GM21423 (cell line): ENCODE measurements at regions not wholly inside any gene's neighbourhood (a gene's known extent, or its start where the extent isn't known, plus 50 kb on each side); places are given as distances from the start of the nearest gene placed in this dataset.

Experiments used
- ATAC-seq: cut with Tn5 transposase; IDR thresholded peaks from one replicate; pipeline ENCODE4 v1.9.1; 2021; ENCODE audit warnings: mild to moderate bottlenecking, moderate library complexity; ENCODE audit not compliant: unreplicated experiment

DNA sequence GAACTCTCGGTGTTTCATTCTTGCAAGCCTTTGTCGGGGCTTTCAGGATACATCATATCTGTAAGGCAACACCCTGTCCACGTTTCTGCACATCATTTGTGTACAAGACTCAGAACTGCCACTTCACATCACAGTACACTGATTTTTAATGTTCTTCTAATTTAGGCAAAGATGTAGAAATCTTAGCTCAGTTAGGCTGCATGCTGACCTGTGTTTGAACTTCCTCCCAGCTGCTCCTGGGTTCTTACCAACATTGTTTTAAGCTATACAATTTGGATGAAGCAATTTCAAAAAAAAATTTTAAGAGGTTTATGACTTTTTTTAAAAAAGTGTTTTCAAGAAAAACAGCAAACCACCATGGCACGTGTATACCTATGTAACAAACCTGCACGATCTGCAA is 1047.9 kb upstream of the SLC10A2 start:
- no peak for ATAC-seq

DNA sequence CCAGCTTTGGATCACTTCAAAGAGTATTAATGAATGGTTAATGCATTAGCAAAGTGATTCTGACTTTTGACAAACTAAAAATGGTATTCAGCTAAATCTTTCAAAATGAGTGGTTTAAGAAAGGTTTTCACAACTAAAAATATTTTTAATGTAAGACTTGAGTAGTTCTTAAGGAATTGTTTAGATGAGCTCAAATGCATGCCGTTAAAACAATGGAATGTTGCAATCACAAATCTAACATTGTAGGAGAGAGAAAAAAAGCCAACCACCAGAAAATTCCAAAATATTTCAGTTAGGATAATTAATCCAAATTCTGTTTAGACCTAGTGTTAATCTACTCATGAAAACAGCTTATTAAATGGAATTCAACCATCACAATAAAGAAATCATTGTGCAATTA is 1044.8 kb upstream of the SLC10A2 start:
- no peak for ATAC-seq

DNA sequence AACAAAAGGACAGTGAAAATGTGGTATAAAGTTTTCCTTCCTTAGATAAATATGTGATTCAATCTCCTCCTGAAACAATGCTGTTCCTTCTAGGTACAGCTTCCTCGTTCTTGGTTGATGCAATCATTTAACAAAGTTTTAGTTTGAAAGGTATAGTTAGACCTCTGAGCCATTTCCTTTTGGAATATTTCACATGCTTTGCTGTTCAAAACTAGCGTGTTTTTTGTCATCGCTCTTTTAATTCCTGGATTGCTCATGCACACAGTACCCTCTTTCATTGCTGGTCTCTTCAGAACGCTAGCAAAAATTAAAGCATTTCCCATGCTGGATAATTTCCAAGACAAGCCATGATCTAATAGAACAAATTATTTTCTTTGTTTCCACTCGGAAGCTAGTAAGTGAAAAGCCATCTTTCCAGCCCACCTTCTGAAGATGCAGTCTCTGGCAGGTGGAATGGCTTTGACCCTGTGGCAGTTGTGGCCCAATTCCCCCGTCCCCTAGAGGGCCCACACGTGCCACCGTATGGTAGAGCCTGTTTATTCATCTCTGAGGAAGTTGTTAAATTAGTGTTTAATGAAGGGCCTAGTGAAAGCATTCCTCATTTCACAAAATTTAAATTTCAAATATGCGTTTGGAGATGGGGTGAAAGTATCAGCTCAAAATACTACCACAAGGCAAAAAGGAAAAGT is 1040.6 kb upstream of the SLC10A2 start:
- ATAC-seq: no peak

DNA sequence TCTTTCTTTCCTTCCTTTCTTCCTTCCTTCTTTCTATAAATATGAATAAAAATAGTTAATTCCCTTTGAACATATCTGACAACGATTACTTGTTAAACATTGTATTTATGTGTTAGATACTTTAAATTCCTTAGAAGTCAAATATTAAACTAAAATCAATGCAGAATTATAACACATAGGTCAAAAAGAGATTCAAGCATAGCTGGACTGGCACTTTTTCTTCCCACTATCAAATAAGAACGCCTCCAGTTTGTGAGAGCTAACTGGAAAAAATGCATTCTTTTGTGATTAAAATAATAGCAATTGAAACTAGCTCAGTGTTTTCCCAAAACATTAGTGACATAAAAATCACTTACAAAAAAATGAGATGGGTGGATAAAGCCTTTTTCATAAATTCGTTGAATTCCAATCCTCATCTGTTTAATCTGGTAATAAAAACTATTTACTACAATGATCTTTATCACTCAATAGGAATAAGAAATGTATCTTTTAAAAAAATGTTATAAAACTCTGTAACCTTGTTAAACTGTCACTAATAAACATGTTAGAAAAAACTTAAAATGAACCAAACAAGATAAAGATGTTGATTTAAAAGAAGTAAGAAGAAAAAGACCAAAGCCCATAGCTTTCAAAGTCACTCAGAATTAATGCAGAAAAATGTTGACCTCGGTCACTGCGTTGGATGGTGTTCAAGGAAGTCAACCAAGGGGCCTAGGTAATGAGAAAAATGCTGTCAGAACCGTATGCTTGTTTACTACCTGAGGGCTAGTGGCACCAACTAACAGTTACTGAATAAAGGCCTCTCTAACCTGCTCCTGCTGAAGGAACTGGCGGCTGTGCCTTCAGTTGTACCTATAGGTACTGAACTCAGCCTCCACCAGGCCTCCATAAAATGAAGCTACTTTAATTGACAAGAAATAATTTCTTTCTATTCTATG is 1039.5 kb upstream of the SLC10A2 start:
- ATAC-seq: no peak

DNA sequence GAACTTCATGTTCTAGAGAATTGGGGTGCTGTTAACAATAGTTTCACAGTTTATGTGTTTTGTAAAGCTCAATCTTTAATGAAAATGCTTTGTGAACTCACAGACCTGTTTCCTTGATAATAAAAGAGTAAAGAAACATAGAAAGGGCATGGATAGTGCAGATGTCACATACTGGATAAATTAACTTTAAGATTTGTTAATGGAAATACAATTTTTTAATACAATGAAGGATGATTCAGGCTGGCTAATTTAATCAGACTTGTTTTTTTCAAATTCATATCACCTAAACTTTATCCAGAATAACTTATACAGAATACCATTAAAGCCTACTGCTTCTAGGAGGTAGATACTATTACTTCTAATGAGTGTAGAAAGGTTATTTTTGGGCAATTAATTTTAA is 1033.5 kb upstream of the SLC10A2 start:
- ATAC-seq: no peak

DNA sequence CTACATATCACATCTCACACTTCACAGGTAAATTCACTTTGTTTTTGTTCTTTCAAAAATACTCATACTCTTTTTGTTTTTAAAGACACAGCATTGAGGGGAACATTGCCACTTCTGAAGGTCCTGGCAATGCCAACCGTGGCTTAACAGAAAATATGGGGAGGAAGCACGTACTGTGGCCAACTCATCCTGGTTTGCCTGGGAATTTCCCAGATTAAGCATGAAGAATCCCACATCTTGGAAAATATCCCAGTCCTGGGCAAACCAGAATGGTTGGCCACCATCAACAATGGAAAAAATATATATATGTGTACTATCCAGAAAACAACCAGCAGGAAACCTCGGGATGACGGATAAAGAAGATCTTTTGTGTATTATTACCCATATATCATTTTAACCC is 1032.2 kb upstream of the SLC10A2 start:
- no peak for ATAC-seq

DNA sequence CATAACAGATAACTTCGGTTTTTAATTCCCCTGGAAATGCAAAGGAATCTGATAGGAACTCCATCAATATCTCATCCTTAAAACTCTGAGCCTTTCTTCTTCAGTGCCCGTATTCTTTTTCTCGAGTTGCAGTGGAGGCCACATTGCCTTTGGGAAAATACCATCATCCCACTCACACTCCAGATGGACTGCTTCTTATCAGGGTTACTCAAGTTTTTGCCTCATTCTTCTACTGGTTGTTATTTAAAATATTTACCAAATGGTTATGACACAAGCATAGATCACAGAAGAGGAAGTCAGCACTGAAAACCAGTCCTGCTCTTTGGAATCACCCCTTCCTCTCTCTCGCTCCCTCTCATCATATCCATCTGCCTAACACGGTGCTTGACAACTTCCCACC is 1020.5 kb upstream of the SLC10A2 start:
- ATAC-seq: no peak

DNA sequence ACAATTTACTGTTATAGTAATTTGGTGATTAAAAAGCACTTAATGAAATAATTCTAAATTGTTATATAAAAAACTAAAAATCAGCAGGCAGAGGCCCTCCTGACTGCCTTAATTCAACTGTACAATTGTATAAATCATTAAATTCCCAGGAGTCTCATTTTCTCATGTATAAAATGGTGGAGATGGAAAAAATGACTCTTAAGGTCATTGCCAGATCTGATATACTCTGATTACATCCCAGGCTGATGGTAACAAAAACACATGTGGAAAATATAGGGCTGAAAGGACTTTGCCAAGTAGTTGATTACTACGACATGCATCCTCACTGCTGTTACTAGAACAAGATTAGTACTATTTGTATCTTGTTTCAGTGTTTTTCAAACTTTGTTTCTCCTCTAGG is 1020.0 kb upstream of the SLC10A2 start:
- no peak for ATAC-seq

DNA sequence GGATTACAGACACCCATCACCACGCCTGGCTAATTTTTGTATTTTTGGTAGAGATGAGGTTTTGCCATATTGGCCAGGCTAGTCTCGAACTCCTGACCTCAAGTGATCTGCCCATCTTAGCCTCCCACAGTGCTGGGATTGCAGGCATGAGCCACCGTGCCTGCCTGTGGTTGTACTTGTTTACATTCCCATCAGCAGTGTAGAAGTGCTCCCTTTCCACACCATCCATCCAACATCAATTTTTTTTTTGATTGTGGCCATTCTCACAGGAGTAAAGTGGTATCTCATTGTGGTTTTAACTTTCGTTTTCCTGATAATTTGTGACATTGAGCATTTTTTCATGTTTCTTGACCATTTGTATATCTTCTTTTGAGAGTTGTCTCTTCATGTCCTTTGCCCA is 1019.4 kb upstream of the SLC10A2 start:
- ATAC-seq: no peak

DNA sequence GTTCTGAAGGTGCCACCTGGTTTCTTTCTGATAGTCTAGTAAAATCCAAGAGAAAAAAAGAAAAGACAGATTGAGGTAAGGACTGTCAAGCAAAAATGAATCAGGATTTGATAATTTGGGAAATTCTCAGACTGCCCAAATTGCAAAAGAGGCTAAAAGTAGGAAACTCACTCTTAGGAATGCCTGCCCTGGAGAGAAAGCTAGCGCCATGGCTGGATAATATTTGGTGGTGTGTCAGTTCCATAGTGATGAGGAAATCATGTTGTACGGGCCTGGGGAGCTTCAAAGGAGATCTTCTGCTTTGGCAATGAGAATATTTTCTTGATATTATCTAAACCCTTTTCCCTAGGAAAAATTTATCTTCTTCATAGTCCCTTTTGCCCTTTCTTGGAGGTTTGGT is 1008.1 kb upstream of the SLC10A2 start:
- no peak for ATAC-seq

DNA sequence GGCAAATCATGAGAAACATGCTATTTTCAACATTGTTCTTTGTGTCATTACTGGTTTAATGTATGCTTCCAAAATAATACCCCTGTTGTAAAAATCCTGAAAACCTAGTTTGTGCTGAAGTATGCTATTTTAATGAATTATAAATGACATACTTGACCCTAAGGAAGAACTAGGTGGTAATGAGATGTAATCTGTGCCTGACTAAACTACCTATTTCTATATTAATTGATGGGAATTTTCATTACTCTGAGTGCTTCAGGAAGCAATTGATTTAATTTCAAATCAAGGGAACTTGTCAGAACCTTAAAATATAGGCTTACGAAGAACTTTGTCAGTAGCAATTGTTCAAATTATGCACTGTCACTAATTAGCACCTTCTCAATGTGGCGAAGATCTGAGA is 1005.6 kb upstream of the SLC10A2 start:
- no peak for ATAC-seq

DNA sequence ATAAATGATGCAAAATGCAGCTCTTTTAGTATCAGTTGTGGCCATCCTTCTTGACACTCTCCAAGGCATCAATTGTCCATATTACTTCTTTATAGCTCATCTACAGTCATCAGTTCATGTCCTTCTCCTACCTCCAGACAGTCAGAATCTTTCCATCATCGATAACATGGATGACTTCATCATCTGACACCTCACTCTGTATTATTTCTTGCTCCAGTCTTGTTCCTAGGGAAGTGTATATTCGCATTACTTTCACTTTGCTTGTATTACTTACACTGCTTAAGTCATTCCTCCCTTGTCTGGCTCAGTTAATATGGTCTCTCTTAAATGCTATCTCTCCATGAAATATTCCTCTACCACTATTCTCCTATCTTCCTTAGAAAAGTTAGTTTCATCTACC is 999.1 kb upstream of the SLC10A2 start:
- no peak for ATAC-seq

DNA sequence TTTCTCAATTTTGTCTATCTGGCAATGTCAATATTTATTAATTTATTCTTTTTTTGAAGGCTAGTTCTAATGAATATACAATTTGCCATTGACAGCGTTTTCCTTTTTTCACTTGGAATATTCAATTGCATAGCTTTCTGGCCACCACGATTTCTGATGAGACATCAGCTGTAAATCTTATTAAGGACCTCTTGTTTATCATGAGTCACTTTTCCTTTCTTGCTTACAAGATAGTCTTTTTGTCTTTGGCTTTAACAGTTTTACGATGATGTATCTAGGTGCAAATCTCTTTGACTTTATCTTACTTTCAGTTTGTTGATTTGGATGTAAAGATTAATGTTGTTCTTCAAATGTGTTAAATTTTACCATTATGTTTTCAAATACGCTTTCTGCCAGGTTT is 991.6 kb upstream of the SLC10A2 start:
- ATAC-seq: no peak

DNA sequence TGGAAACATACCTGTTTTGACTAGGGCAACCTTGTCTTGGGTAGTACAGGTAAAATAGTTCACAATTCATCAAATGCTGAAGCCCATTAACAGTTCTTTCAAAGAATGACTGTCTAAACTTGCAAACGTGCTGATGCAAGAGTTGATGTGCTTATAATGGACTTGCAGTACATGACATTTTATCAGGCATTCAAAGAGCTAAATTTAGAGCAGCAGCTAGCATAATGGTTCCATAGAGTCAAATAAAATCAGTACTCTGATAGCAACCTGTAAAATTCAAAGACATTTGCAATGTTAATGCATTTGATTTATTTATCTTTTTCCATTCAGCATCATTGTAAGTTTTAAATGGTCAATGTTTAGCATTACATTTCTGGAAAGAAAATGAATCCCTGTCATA is 979.7 kb upstream of the SLC10A2 start:
- no peak for ATAC-seq

DNA sequence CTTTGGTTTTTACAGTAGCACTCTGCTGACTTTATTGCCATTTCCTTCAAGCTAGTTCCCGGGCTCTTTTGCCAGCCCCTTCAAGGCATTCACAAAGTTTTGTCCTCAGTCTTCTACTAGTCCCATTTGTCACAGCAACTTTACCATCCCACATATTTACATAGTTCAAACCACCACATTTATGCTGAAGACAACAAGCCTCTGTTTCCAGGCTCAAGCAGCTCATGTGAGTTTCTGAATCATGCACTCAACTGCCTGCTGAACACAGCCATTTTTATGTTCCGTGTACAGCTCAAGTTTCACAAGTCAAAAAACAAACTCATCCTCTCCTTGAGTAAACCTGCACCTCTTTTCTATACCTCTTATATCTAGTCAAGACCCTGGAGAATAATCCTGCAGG is 977.0 kb upstream of the SLC10A2 start:
- ATAC-seq: no peak

DNA sequence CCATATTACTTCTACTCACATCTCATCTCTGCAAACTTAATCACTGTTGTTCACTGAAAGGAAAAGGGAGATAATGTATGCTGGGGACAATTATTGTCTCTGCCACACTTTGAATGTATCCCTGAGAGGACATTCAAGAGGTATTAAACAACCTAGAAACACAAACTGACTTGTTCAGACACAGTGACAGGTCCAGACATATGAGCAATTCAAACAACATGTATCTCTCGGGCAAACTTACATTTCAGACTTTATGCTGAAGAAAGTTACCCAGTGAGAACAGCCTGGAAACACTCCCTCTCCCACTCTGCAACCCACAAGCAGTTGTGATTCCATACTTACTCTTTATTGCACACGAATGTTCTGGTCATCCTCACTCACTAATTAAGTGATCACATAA is 968.7 kb upstream of the SLC10A2 start:
- no peak for ATAC-seq

DNA sequence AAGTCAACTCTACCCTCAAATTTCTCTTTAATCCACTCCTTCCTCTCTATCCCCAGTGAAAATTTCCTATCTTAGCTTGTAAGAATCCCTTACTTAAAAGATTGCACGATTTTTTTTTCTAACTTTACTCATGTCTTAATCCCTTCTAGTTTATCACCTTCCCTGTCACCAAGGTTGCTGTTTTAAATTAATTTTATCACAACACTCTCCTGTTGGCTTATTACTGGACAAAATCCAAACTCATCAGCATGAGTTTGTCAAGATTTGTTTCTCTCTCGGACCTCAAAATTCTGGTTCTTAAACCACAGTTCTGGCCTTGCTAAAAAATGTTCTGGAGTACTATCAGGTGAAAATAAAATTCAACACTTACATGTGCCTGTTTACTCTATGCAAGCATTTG is 959.1 kb upstream of the SLC10A2 start:
- no peak for ATAC-seq

DNA sequence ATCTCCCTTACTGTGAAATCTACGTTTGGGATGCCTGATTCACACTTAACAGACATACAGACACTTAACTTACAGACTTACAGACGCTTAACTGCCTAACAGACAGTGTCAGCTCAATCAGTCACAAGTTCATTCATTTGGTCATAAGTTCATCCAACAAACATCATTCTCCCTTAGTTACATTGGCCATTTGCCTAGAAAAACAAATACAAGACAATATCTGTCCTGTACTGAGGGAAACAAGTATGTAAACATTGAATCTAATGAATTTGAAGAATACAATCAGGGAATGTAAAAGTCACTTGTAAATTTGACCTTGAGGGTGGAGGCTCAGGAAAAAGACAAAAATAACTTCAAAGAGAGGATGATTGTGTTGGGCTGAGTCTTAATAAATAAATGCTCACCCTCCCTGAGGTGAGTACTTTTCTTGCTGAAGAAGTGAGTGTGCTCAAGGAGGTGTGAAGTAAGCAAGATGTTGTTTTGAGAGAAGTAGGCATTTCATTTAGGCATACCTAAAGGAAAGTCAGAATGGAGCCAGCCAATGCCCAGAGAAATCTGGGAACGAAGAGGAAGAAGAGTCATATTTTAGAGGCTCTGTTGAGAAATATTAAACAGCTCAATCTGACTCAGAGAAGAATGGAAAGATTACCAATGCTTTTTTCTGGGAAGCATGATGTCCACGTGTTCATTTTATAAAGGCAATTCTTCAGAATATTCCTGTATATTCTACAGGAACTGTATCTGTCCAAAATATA is 958.4 kb upstream of the SLC10A2 start:
- ATAC-seq: no peak

DNA sequence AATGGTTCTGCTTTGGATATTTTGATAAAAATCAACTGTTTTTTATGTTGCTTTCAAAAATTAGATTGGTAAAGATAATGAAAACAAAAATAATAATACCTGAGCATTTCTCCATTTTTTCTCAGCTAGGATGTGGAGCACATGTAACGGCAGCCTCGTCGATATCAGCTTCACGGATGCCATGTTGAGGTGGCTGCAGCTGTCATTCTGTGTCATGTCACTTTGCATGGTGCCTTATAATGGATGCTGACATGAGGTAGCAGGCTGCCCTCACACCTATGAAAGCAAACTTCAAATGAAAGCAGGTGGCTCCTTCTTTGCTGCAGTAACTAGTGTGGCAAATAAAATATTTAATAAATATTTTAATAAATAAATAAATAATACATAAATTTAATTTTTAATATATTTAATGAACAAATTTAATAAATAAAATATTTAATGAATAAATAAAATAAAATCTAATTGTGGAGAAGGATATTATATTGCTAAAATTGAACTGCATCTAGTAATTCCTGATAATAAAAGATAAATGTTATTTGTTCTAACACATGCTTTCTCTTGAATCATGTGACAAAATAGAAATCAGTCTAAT is 955.7 kb upstream of the SLC10A2 start:
- no peak for ATAC-seq

DNA sequence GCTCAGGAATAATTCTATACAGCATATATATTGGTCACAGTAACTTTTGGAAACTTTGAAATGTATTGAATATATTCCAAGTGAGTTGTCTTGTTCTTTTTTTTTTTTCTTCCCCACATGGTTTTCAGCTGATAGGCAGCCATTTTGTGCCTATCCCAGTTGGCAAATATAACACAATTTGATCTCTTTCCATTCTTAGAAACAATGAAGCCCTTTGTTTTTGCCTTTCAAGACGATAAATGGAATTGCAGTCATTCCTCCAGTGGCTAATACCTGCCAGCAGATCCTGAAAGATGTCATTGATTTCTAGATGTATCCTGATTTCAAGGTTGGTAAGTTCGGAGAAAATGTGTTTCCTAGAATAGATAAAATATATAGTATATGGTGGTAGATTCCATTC is 951.1 kb upstream of the SLC10A2 start:
- ATAC-seq: no peak

DNA sequence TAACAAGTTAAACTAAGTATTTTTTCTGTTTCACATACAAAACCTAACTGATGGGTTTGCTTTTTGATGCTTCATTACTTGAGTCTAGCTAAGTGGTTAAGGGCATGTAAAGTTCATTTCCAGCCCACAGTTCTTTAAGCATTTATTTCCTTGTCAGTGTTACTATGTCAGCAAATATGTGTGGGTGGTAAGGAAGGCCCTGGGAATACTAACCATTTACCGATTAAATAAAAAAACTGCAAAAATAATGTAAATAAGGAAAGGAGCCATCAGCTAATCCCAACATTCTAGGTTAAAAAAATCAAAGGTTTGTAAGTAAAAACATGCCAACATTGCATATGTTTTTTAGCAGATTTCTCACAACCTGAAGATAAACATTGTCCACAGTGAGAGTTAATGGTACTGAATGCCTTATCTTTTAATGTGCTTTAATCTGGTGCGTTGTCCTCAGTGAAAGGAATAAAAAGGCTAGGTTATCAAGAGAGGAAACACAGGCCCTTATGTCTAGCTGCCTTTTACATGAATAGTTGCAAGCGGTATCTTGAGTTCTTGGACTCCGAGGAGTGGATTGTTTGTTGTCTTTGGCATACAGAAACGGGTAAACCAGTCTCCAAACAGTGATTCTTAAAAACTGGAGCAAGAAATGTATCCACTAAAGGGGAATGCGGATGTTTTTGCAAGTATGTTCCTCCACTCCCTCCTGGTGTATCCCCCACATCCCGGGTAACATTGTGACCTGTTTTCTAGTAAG is 949.6 kb upstream of the SLC10A2 start:
- ATAC-seq: no peak
